H1 (cell line): ENCODE measurements at regions not wholly inside any gene's neighbourhood (a gene's known extent, or its start where the extent isn't known, plus 50 kb on each side); places are given as distances from the start of the nearest gene placed in this dataset.

Source experiments
- CTCF ChIA-PET: fragments of 300-600 bp; sonication (Branson Sonifier 250); formaldehyde crosslinking; loops from one replicate; lab custom pipeline; 2021; ENCODE audit not compliant: partially characterized antibody; lab: Charles Lee
- POLR2A ChIA-PET: fragments of 300-600 bp; sonication (Branson Sonifier 250); formaldehyde crosslinking; loops from one replicate; lab custom pipeline; 2021; ENCODE audit warnings: inconsistent platforms; ENCODE audit not compliant: partially characterized antibody; lab: Charles Lee
- DNase-seq, 2 experiments: peaks; one replicate each; pipeline versions ENCODE4 v3.0.0 to v3.0.0-alpha.2; 2010 to 2022; ENCODE audit warnings: low spot score in 2 of 2, low read depth in 1 of 2, mixed read lengths in 1 of 2
- FAIRE-seq: peaks from 2 replicates; lab custom pipeline; 2011; peaks lifted over from hg19 to GRCh38; lab: Jason Lieb, UNC
- H2AFZ ChIP-seq: 2 replicates; pipeline ENCODE4 v1.8.1; 2012; ENCODE audit warnings: low read length, inconsistent platforms
- H2AK5ac ChIP-seq: 2 replicates; pipeline ENCODE4 v1.6.1; 2013; ENCODE audit warnings: low read depth, low read length
- H2BK120ac ChIP-seq: replicated peaks from 2 replicates; pipeline ENCODE3; 2013; ENCODE audit warnings: low read depth, low read length, inconsistent platforms
- H2BK12ac ChIP-seq: 2 replicates; pipeline ENCODE4 v1.6.1; 2013; ENCODE audit warnings: low read depth, low read length
- H2BK15ac ChIP-seq: 2 replicates; pipeline ENCODE4 v1.6.1; 2013; ENCODE audit warnings: low read length
- H2BK20ac ChIP-seq: 2 replicates; pipeline ENCODE4 v1.6.1; 2013; ENCODE audit warnings: low read length
- H2BK5ac ChIP-seq: 2 replicates; pipeline ENCODE4 v1.6.1; 2013; ENCODE audit warnings: low read depth, low read length
- H3K14ac ChIP-seq: 2 replicates; pipeline ENCODE4 v1.6.1; 2013; ENCODE audit warnings: inconsistent platforms; ENCODE audit not compliant: insufficient read length
- H3K18ac ChIP-seq: 2 replicates; pipeline ENCODE4 v1.6.1; 2013; ENCODE audit warnings: low read length; ENCODE audit errors: extremely low read depth
- H3K23ac ChIP-seq: 2 replicates; pipeline ENCODE4 v1.6.1; 2013; ENCODE audit warnings: inconsistent platforms; ENCODE audit not compliant: insufficient read length
- H3K23me2 ChIP-seq: 2 replicates; pipeline ENCODE4 v1.6.1; 2013; ENCODE audit warnings: low read depth, low read length
- H3K27ac ChIP-seq: 2 replicates; pipeline ENCODE4 v1.6.1; 2011; ENCODE audit warnings: low read depth, low read length, inconsistent platforms
- H3K27me3 ChIP-seq, 4 experiments: replicated peaks in 1 of 4; 1 replicate in 1 of 4; 2 replicates in 3 of 4; pipeline versions ENCODE4 v1.6.1 to v1.8.1; 2011 to 2013; ENCODE audit warnings: low read length in 3 of 4, mild to moderate bottlenecking in 3 of 4, inconsistent platforms in 2 of 4, mixed read lengths in 2 of 4, moderate library complexity in 1 of 4; ENCODE audit not compliant: control insufficient read depth in 3 of 4, insufficient read depth in 3 of 4; ENCODE audit errors: extremely low read depth in 1 of 4
- H3K36me3 ChIP-seq, 4 experiments: 2 replicates each; pipeline versions ENCODE4 v1.6.1 to v1.8.1; 2011 to 2013; ENCODE audit warnings: mild to moderate bottlenecking in 4 of 4, low read length in 3 of 4, moderate library complexity in 2 of 4, control low read depth in 1 of 4, inconsistent platforms in 1 of 4; ENCODE audit not compliant: insufficient read depth in 4 of 4, control insufficient read depth in 2 of 4
- H3K4ac ChIP-seq: replicated peaks from 2 replicates; pipeline ENCODE3; 2013; ENCODE audit warnings: low read length, low read depth, mixed read lengths, inconsistent platforms; ENCODE audit not compliant: insufficient read length
- H3K4me1 ChIP-seq, 4 experiments: replicated peaks in 1 of 4; 1 replicate in 1 of 4; 2 replicates in 3 of 4; pipeline versions ENCODE4 v1.6.1 to v1.8.1; 2011 to 2013; ENCODE audit warnings: low read length in 3 of 4, inconsistent platforms in 2 of 4, mixed read lengths in 1 of 4; ENCODE audit not compliant: insufficient read depth in 4 of 4, control insufficient read depth in 3 of 4
- H3K4me2 ChIP-seq, 2 experiments: 2 replicates each; pipeline versions ENCODE4 v1.6.1 to v1.8.1; 2011 to 2013; ENCODE audit warnings: low read depth in 2 of 2, low read length in 2 of 2, control low read depth in 1 of 2, inconsistent platforms in 1 of 2, mild to moderate bottlenecking in 1 of 2; ENCODE audit not compliant: insufficient read depth in 1 of 2
- H3K4me3 ChIP-seq, 4 experiments: fragments of 200-600, 300-600 bp in 1 of 4; sonication (generic), shearing (Covaris generic), sonication (Bioruptor Twin) in 1 of 4; 2 replicates each; pipeline versions ENCODE4 v1.5.1 to v1.8.1; 2011 to 2016; ENCODE audit warnings: low read length in 4 of 4, low read depth in 3 of 4, control low read depth in 2 of 4, inconsistent platforms in 2 of 4, mild to moderate bottlenecking in 2 of 4, mixed read lengths in 1 of 4, moderate library complexity in 1 of 4; ENCODE audit not compliant: insufficient read depth in 2 of 4; ENCODE audit errors: extremely low read depth in 1 of 4
- H3K56ac ChIP-seq: replicated peaks from 2 replicates; pipeline ENCODE3; 2013; ENCODE audit warnings: low read depth, mild to moderate bottlenecking, mixed read lengths, low read length, inconsistent platforms; ENCODE audit not compliant: insufficient read length
- H3K79me1 ChIP-seq: 2 replicates; pipeline ENCODE4 v1.6.1; 2013; ENCODE audit warnings: low read depth, low read length, control low read depth
- H3K79me2 ChIP-seq, 2 experiments: 2 replicates each; pipeline versions ENCODE4 v1.6.1 to v1.8.1; 2012 to 2013; ENCODE audit warnings: low read length in 2 of 2, mild to moderate bottlenecking in 2 of 2, inconsistent platforms in 1 of 2; ENCODE audit not compliant: insufficient read depth in 2 of 2, control insufficient read depth in 1 of 2
- H3K9ac ChIP-seq, 4 experiments: replicated peaks in 1 of 4; 1 replicate in 1 of 4; 2 replicates in 3 of 4; pipeline versions ENCODE4 v1.6.1 to v1.8.1; 2011 to 2013; ENCODE audit warnings: low read depth in 3 of 4, low read length in 3 of 4, control low read depth in 2 of 4, mild to moderate bottlenecking in 2 of 4, moderate library complexity in 2 of 4, inconsistent platforms in 1 of 4; ENCODE audit errors: extremely low read depth in 1 of 4
- H3K9me3 ChIP-seq, 2 experiments: 2 replicates each; pipeline versions ENCODE4 v1.6.1 to v1.8.1; 2012 to 2013; ENCODE audit warnings: mild to moderate bottlenecking in 2 of 2, moderate library complexity in 2 of 2, control low read depth in 1 of 2, inconsistent platforms in 1 of 2, low read depth in 1 of 2, low read length in 1 of 2, mixed read lengths in 1 of 2; ENCODE audit not compliant: insufficient read depth in 2 of 2
- H4K20me1 ChIP-seq, 2 experiments: replicated peaks in 1 of 2; 2 replicates each; pipeline versions ENCODE3 to v1.8.1; 2011 to 2013; ENCODE audit warnings: inconsistent platforms in 2 of 2, low read length in 2 of 2, mild to moderate bottlenecking in 1 of 2; ENCODE audit not compliant: insufficient read depth in 2 of 2, control insufficient read depth in 1 of 2
- H4K5ac ChIP-seq: 2 replicates; pipeline ENCODE4 v1.6.1; 2013; ENCODE audit warnings: low read length, low read depth, mixed read lengths, inconsistent platforms; ENCODE audit not compliant: insufficient read length
- H4K8ac ChIP-seq: 2 replicates; pipeline ENCODE4 v1.8.0; 2013; ENCODE audit warnings: mild to moderate bottlenecking, moderate library complexity, low read length, inconsistent platforms; ENCODE audit not compliant: insufficient read depth; ENCODE audit errors: extremely low read depth
- H4K91ac ChIP-seq: replicated peaks from 2 replicates; pipeline ENCODE3; 2013; ENCODE audit warnings: low read length, mixed read lengths, inconsistent platforms; ENCODE audit not compliant: insufficient read length
- ASH2L ChIP-seq: fragments of 200-600, 300-600 bp; sonication (generic); IDR thresholded peaks from one replicate; pipeline ENCODE4 v1.7.1; 2017; ENCODE audit warnings: low read length
- CHD1 ChIP-seq: IDR thresholded peaks from 2 replicates; pipeline ENCODE4 v1.6.1; 2012; ENCODE audit warnings: low read depth, low read length, improper control_type of control experiment
- CHD2 ChIP-seq: IDR thresholded peaks from 2 replicates; pipeline ENCODE4 v1.6.1; 2012; ENCODE audit warnings: low read length, improper control_type of control experiment
- GABPA ChIP-seq: IDR thresholded peaks from 2 replicates; pipeline ENCODE4 v1.6.1; 2011; ENCODE audit warnings: mild to moderate bottlenecking, low read length, moderate library complexity, borderline replicate concordance; ENCODE audit not compliant: insufficient read depth
- HDAC2 ChIP-seq, 2 experiments: fragments of 300-600 bp in 1 of 2; sonication (generic) in 1 of 2; IDR thresholded peaks; 2 replicates each; pipeline ENCODE4 v1.6.1; 2011 to 2012; ENCODE audit warnings: low read depth in 2 of 2, low read length in 2 of 2, mild to moderate bottlenecking in 2 of 2, moderate library complexity in 2 of 2, borderline replicate concordance in 1 of 2, inconsistent platforms in 1 of 2
- KDM5A ChIP-seq: fragments of 200-600 bp; IDR thresholded peaks from 2 replicates; pipeline ENCODE4 v1.7.1; 2012; ENCODE audit warnings: mild to moderate bottlenecking, low read length, inconsistent platforms, mixed read lengths
- MAX ChIP-seq: IDR thresholded peaks from 2 replicates; pipeline ENCODE4 v1.6.1; 2012; ENCODE audit warnings: inconsistent platforms
- POLR2AphosphoS5 ChIP-seq: IDR thresholded peaks from 2 replicates; pipeline ENCODE4 v1.6.1; 2011; ENCODE audit warnings: low read depth, low read length
- RBBP5 ChIP-seq: IDR thresholded peaks from 2 replicates; pipeline ENCODE4 v1.7.1; 2012; ENCODE audit warnings: low read depth, mild to moderate bottlenecking, inconsistent platforms, low read length, moderate library complexity, borderline replicate concordance
- SRF ChIP-seq: IDR thresholded peaks from 2 replicates; pipeline ENCODE4 v1.6.1; 2011; ENCODE audit warnings: mild to moderate bottlenecking, low read depth, low read length, moderate library complexity
- TCF12 ChIP-seq: IDR thresholded peaks from 2 replicates; pipeline ENCODE4 v1.6.1; 2011; ENCODE audit warnings: low read depth, mild to moderate bottlenecking, low read length
- USF2 ChIP-seq: IDR thresholded peaks from 2 replicates; pipeline ENCODE4 v1.6.1; 2011; ENCODE audit warnings: low read length, improper control_type of control experiment
- ZNF274 ChIP-seq: IDR thresholded peaks from 2 replicates; pipeline ENCODE4 v1.7.0; 2012; ENCODE audit warnings: low read length, borderline replicate concordance; ENCODE audit errors: extremely low read depth
- WGBS, 2 experiments: shearing (Covaris generic) in 1 of 2; methylation state at CpG; one replicate each; pipeline versions ENCODE4 v1.1.6 to v1.1.7; 2013 to 2015; ENCODE audit warnings: low lambda C conversion rate in 2 of 2, mixed read lengths in 2 of 2, inconsistent platforms in 1 of 2, low coverage in 1 of 2, missing lambda C conversion rate in 1 of 2; ENCODE audit not compliant: insufficient replicate concordance in 2 of 2, insufficient coverage in 1 of 2, insufficient read length in 1 of 2; ENCODE audit errors: extremely low coverage in 1 of 2, missing lambda C conversion rate in 1 of 2; 5-methylcytosine and 5-hydroxymethylcytosine counted together

- no peaks in the 10 kb centered on the region for H3K4me1 ChIP-seq
- H3K36me3 ChIP-seq: no peaks in the 10 kb centered on the region
- no peak overlapping the region for H3K27ac ChIP-seq
- no peak overlapping the region for H2BK120ac ChIP-seq
- WGBS, 2 experiments: 93% methylated on average over 2 of the region's 2 CpGs; no CpG with 5 or more reads in 1 of the 2 experiments
- no peaks in the 10 kb centered on the region for H3K23me2 ChIP-seq
- no peak for FAIRE-seq
- no peaks in the 10 kb centered on the region for H3K27me3 ChIP-seq
- DNase-seq: no peak
- no peaks in the 10 kb centered on the region for H3K9me3 ChIP-seq
- H3K18ac ChIP-seq: no peak overlapping the region
- H2BK15ac ChIP-seq: no peak overlapping the region
- H4K8ac ChIP-seq: no peak overlapping the region
- H3K79me1 ChIP-seq: no peaks in the 10 kb centered on the region
- H3K79me2 ChIP-seq: no peaks in the 10 kb centered on the region
- no peak overlapping the region for H3K4ac ChIP-seq
- H2BK5ac ChIP-seq: no peak overlapping the region
- ChIA-PET CTCF (interaction anchor here (0.9 to 1.3 kb wide), 2 partner anchors 9 to 52 kb away, joined by 3 to 4 read pairs; no protein-coding TSS in a partner anchor), POLR2A (no interaction called here)
- H4K5ac ChIP-seq: no peak overlapping the region
- H2BK20ac ChIP-seq: no peak overlapping the region
- no peak overlapping the region for H2AK5ac ChIP-seq
- H4K91ac ChIP-seq: no peak overlapping the region
- H3K9ac ChIP-seq: no peak overlapping the region
- no peak overlapping the region for H2BK12ac ChIP-seq
- no peak overlapping the region for H3K4me3 ChIP-seq
- H3K23ac ChIP-seq: no peak overlapping the region
- H3K56ac ChIP-seq: no peak overlapping the region
- no peaks in the 10 kb centered on the region for H4K20me1 ChIP-seq
- H3K4me2 ChIP-seq: no peak overlapping the region
- H2AFZ ChIP-seq: peak overlapping the region; percentile 57
- H3K14ac ChIP-seq: no peak overlapping the region
- TF ChIP-seq KDM5A (no peak), RBBP5 (no peak), CHD1 (no peak), CHD2 (no peak), ASH2L (no peak), USF2 (no peak), HDAC2 (IDR thresholded peaks at IDR 0.05; ENCODE audit: borderline replicate concordance in 1 of 2, low read depth in 2 of 2, low read length in 2 of 2) (no peak), SRF (no peak), GABPA (no peak), TCF12 (no peak), POLR2AphosphoS5 (no peak), MAX (no peak), ZNF274 (no peak)
Measured at GRCh38 chr5:87074934-87075541, 192.6 kb upstream of the RASA1 start.
